ENCODE measurements at regions not wholly inside any gene's neighbourhood (a gene's known extent, or its start where the extent isn't known, plus 50 kb on each side); places are given as distances from the start of the nearest gene placed in this dataset.
A peak's percentile ranks its signal among the peaks of the same experiment; 100 is the strongest.

- DNase-seq: no peak
These were observed 429.6 kb downstream of the INSC start for GRCh38 chr11:15544353-15544752.

- DNase-seq: no peak
These were observed 433.0 kb downstream of the INSC start for GRCh38 chr11:15547685-15548084.

DNA sequence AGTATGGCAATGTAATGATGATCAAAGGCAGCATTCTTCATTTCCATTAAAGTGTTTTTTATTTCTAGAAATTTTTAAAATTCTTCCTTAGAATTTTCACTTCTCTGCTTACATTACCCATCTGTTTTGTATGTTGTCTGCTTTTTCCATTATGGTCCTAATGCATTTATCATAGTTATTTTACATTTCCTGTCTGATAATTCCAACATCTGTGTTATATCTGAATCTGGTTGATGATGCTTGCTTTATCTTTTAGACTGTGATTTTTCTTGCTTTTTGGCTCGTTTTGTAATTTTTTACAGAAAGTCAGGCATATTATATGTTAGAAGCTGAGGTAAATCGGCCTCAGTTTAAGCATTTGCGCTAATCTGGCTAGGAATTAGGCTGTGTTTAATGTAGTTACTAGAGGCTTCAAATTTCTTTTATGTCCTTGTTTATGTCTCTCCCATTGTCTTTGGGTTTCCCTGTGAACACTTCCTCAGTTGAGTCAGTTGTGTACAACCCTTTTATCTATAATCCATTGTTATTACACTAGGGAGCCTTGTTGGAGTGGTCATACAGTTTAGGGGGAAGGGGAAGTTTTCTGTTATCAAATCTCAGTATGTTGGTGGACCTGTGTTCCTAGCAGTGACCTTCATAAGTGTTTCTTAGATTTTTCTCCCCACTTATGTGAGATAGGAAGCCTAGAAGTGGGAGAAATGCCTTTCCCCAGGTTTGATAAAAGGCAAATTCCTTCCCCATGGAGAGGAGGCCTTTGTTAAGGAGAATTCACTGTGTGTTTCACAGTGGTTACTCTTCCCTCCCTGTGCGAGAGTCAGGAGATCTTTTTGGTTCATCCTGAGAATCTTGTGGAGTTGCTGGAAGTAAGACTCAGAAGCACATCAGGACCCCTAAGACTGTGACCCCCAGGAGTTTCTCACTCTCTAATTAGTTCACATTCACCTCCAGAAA, 437.5 kb downstream of the INSC start:
- no peak for DNase-seq

DNA sequence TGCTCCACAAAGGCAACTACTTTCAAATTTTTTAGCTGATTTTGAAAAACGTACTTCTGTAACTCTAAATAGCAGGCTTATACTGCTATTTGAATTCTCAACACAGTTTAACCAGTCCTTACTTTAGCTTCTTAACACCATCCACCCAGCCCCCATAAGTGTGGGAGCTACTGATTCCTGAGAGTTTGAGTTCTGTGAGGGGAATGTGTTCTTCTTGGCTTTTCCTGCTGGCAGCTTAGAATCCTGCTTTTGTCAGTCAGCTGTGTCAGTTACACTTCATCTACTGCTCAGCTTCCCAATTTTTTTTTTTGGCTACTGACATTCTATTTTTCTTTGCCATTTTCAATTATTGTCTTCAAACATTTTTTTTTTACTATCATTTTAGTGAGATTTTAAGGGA, 440.4 kb downstream of the INSC start:
- no peak for DNase-seq

DNA sequence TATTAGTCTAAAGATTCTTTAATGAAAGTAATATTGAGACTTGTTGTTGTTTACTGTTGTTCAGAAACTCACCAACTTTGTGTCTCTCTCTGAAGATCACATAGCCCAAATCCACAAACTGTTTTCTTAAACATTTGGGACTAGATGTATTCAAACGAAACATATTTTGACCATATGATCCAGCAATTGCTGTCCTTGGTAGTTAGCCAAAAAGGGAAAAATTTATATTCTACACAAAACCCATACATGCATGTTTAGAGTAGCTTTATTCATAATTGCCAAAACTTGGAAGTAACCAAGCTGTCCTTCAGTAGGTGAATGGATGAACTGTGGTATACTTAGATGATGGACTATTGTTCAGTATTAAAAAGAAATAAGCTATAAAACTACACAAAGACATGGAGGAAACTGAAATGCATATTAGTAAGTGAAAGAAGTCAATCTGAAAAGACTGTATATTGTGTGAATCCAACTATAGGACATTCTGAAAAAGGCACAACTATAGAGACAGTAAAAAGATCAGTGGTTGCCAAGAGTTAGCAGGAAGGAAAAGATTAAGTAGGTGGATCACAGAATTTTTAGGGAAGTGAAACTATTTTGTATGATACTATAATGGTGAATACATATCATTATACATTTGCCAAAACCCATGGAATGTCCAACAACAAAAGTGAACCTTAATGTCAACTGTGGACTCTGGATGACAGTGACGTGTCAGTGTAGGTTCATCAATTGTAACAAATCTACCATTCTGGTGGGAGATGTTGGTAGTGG, 442.9 kb downstream of the INSC start:
- DNase-seq: no peak

DNA sequence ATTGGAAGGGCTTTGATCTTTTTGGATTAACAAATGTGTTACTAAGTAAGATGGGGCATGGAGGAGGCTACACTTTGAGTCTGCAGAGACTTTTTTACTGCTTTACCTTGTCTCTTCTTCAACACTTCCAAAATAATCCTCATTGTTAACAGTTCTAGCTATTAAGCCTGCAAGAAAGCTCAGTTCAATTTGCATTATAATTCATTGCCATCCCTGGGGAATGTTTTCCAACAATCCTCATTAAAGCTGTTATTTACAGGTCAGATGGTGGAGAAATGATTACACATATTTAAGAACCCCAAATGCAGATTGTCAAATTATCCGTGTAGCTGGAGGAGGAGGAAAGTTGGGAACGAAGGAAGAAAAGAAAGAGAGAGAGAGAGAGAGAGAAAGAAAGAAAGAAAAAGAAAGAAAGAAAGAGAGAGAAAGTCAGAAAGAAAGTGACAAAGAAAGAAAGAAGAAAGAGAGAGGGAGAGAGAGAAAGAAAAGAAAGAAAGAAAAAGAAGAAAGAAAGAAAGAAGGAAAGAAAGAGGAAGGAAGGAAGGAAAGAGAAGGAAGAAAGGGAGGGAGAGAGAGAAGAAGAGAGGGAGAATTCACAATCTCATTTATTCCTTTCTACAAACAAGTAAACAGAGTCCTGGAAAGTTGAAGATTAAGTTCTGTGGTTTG, 443.9 kb downstream of the INSC start:
- DNase-seq: no peak

GRCh38 chr11:15560689-15561467, 446.2 kb downstream of the INSC start:
- DNase-seq: no peak

GRCh38 chr11:15562230-15562629, 447.5 kb downstream of the INSC start:
- no peak for DNase-seq

DNA sequence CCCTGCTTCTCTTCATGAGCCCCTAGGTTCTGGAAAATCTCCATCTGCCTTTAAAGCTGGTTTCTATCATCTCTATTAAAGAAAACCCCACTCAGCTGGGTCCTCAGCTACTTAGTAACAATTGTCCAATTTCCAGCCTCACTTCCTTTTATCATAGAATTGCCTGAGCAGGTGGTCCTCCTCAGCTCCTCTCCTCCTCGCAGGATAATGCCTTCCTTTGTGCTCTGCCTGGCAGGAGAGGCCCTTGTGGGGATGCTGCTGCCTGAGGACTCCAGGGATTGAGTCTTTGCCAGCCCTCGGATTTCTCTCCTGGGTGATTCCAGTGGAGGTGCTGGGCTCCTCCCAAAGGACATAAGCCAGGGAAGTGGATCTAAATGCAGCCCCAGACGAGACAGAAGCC, 448.3 kb downstream of the INSC start:
- no peak for DNase-seq

- DNase-seq: peak; percentile 44
These were observed 451.2 kb downstream of the INSC start for GRCh38 chr11:15565880-15566279.

- no peak for DNase-seq
These were observed 453.7 kb downstream of the INSC start for GRCh38 chr11:15568440-15568839.

- DNase-seq: no peak
These were observed 454.7 kb downstream of the INSC start for GRCh38 chr11:15569305-15570025.

DNA sequence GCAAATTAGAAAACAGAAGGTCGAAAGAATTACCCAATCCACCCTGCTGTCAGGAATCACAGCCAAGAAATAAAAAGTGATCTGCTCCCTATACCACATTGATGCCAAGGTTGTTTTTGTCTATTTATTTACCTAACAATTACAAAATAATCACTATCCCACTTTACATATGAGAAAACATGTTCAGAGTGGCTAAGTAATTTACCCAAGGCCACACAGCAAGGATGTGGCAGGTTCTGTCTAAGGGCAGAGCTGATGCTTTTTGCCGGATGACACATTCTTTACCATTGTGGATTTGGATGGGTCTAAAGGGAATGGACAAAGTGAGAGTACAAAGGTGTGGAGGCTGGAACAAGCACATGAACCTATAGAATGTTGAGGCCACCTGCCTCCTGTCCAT, 460.7 kb downstream of the INSC start:
- no peak for DNase-seq

DNA sequence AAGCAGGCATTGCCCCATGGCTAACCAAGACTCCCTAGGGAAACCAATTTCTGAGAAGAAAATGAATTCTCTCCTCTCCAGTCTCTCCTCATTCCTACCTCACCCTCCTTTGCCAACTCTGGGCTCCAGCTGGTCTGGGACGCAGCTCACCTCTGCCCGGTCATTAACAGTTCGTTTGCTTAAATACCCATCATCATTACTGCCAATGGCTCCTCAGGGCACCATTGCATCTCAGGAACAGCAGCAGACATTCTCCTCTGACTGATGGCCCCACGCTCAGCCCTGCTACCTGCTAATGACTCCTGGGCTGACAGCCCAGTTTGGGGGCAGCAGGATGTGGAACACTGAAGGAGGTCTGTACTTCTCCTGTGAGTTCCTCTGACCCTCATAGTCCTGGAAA, 462.0 kb downstream of the INSC start:
- no peak for DNase-seq

- DNase-seq: no peak
These were observed 462.8 kb downstream of the INSC start for GRCh38 chr11:15577519-15577918.

DNA sequence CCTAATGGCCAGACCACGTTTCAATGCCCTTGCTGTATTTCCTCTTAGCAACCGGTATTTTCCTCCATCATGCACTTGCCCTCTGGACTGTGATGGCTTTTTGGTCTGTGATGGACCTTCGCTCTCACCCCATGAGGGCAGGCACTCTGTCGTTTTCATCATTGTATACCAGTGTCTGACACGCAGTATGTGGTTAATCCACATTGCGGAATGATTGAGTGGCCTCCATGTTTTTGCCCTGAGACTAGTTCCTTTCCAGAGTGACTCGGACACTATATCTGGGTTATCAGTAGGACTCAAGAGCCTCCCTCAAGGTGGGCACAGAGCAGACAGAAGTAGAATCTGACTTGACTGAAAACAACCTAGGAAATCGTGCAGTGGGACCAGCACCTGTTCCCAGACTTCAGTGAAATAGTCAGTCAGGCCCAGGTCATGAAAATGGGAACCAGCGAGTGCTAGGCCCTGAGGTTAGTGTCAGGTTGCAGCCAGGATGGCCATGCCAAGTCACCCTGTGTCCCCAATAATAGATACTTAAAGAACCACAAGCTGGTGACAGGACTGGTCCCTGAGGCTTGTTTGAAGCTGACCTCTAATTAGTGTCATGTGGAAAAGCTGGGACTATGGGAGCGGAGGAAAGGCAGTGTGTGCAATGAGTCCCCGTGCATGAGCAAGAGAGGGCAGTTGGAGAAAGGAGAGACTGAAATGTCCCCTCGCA, 464.7 kb downstream of the INSC start:
- DNase-seq: no peak

DNA sequence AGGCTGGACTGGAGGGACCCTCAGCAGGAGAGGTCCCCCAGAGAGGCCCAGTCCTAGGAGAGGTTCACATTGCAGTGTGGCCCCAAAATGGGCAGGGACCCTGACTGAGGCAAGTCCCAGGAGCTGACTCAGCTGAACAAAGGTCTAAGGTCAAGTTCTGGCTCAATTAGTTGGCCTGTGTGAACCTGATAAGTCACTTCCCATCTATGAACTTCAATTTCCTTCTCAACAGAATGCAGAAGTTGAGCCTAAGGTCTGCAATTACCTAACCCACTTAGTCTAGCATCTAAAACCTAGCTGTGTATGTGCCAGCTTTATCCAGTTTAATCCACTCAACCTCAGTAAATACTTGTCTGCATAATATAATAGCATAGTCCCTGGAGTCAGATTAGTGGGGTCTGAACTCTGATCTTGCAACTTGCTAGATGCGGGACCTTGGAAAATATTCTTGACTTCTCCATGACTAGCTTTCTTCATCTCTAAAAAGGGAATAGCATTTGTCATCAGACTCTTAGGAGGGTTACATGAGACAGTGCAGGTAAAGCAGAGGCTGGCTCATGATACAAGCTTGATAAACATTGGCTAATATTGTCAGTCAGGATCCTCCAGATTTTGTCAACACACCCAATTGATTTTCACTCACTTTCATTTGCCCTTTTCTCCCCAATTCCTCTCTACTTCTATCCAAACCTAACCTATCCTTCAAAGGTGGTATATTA, 465.5 kb downstream of the INSC start:
- DNase-seq: no peak

GRCh38 chr11:15580775-15581095, 466.0 kb downstream of the INSC start:
- no peak for DNase-seq

GRCh38 chr11:15584158-15584557, 469.4 kb downstream of the INSC start:
- DNase-seq: no peak

DNA sequence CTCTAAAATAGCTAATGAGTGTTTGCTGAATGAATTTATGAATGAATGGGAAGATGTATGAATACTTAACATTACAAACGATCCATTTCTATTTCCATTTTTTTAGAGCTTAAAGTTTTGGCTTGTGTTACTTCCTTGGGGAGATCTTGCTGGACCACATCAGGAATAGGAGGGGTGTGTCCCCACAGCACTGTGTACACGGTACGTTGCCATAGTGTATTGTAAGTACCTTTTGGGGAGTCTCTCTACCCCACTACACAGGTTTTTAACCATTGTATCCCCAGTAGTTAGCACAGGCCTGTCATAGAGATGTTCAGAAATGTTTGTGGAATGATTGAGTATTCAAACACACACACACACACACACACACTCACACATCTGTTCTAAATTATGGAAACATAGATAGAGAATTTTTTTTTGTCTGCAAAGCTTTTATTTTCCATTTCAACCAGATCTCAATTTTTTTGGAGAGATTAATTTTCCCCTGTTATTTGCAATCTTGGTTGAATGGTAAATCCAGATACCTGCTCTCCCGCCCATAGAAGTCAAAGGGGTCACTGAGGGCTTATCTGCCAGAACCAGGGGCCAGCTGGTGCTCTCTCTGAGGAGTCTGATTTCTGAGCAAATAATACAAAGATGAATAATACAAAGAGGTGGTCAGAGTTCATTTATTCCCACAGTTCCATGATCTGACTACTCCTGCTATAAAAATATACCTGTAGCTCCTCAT, 471.0 kb downstream of the INSC start:
- no peak for DNase-seq

Data from NCI-H1417 treated with DMSO at 0.1 percent for 48 hours (cell line).